Keratinocyte (primary cell): ENCODE measurements at regions not wholly inside any gene's neighbourhood (a gene's known extent, or its start where the extent isn't known, plus 50 kb on each side); places are given as distances from the start of the nearest gene placed in this dataset.
A peak's percentile ranks its signal among the peaks of the same experiment; 100 is the strongest.

ENCODE experiments used
- DNase-seq: peaks from one replicate; pipeline ENCODE4 v3.0.0-alpha.2; 2011; ENCODE audit warnings: low read depth, missing footprints, low spot score
- FAIRE-seq: peaks from 2 replicates; lab custom pipeline; 2011; peaks lifted over from hg19 to GRCh38; lab: Jason Lieb, UNC
- H2AFZ ChIP-seq: 2 replicates; pipeline ENCODE4 v1.6.0; 2012; ENCODE audit warnings: low read length, control low read depth, inconsistent platforms; ENCODE audit not compliant: control insufficient read depth
- H3K27ac ChIP-seq: 2 replicates; pipeline ENCODE4 v1.5.1; 2011; ENCODE audit warnings: low read length; ENCODE audit not compliant: control insufficient read depth, insufficient read depth
- H3K27me3 ChIP-seq: 3 replicates; pipeline ENCODE4 v1.6.0; 2011; ENCODE audit warnings: low read length; ENCODE audit not compliant: control insufficient read depth, insufficient read depth; ENCODE audit errors: extremely low read depth
- H3K36me3 ChIP-seq, 2 experiments: 2 replicates in 1 of 2; 3 replicates in 1 of 2; pipeline ENCODE4 v1.5.1; 2011; ENCODE audit warnings: low read length in 2 of 2, mild to moderate bottlenecking in 1 of 2; ENCODE audit not compliant: control insufficient read depth in 2 of 2, insufficient read depth in 2 of 2; ENCODE audit errors: extremely low read depth in 1 of 2
- H3K4me1 ChIP-seq: 3 replicates; pipeline ENCODE4 v1.5.1; 2011; ENCODE audit warnings: low read length; ENCODE audit not compliant: control insufficient read depth, insufficient read depth; ENCODE audit errors: extremely low read depth
- H3K4me2 ChIP-seq: 3 replicates; pipeline ENCODE4 v1.6.0; 2011; ENCODE audit warnings: low read depth, low read length; ENCODE audit not compliant: control insufficient read depth, insufficient read depth; ENCODE audit errors: extremely low read depth
- H3K4me3 ChIP-seq, 3 experiments: fragments of 200-600 bp in 1 of 3; sonication (generic) in 1 of 3; 2 replicates in 2 of 3; 3 replicates in 1 of 3; pipeline ENCODE4 v1.5.1; 2011 to 2016; ENCODE audit warnings: low read length in 3 of 3, mild to moderate bottlenecking in 3 of 3, control low read depth in 2 of 3, inconsistent platforms in 1 of 3, low read depth in 1 of 3, mixed read lengths in 1 of 3, mixed run types in 1 of 3, moderate library complexity in 1 of 3; ENCODE audit not compliant: control insufficient read depth in 2 of 3, insufficient read depth in 2 of 3; ENCODE audit errors: extremely low read depth in 1 of 3
- H3K79me2 ChIP-seq: 2 replicates; pipeline ENCODE4 v1.6.0; 2012; ENCODE audit warnings: low read length; ENCODE audit not compliant: control insufficient read depth, insufficient read depth
- H3K9ac ChIP-seq: 3 replicates; pipeline ENCODE4 v1.6.0; 2011; ENCODE audit warnings: low read length; ENCODE audit not compliant: control insufficient read depth, insufficient read depth; ENCODE audit errors: extremely low read depth
- H3K9me1 ChIP-seq: 3 replicates; pipeline ENCODE4 v1.6.0; 2011; ENCODE audit warnings: low read length; ENCODE audit not compliant: control insufficient read depth, insufficient read depth; ENCODE audit errors: extremely low read depth
- H3K9me3 ChIP-seq: 2 replicates; pipeline ENCODE4 v1.5.1; 2012; ENCODE audit warnings: low read depth, low read length; ENCODE audit not compliant: control insufficient read depth
- H4K20me1 ChIP-seq: 3 replicates; pipeline ENCODE4 v1.6.0; 2011; ENCODE audit warnings: low read length; ENCODE audit not compliant: control insufficient read depth, insufficient read depth; ENCODE audit errors: extremely low read depth
- CTCF ChIP-seq, 3 experiments: IDR thresholded peaks in 1 of 3; conservative IDR thresholded peaks in 1 of 3; optimal IDR thresholded peaks in 1 of 3; 2 replicates in 2 of 3; 3 replicates in 1 of 3; pipeline versions ENCODE3 to v1.5.1; 2011; ENCODE audit warnings: low read length in 3 of 3, mild to moderate bottlenecking in 3 of 3, moderate library complexity in 2 of 3, control low read depth in 1 of 3, inconsistent platforms in 1 of 3; ENCODE audit not compliant: insufficient read depth in 2 of 3; ENCODE audit errors: extremely low read depth in 1 of 3
- EZH2 ChIP-seq: IDR thresholded peaks from one replicate; pipeline ENCODE4 v1.6.1; 2012; ENCODE audit warnings: inconsistent platforms, mild to moderate bottlenecking, low read length, moderate library complexity
- dilution Hi-C: fragments of 300-500 bp; cut with MboI; formaldehyde crosslinking; loops from one replicate; pipeline ENCODE4 v1.7.0; 2020; ENCODE audit warnings: low sequenced_read_pairs; ENCODE audit not compliant: extremely low pct_ligation_motif_present

- no peaks in the 10 kb centered on the region for H3K36me3 ChIP-seq
- TF ChIP-seq EZH2 = no peak
- TF ChIP-seq CTCF (optimal IDR thresholded peaks at IDR 0.05 in 1 of 3, IDR thresholded peaks at IDR 0.05 in 1 of 3, conservative IDR thresholded peaks at IDR 0.05 in 1 of 3; ENCODE audit: extremely low read depth in 1 of 3, insufficient read depth in 2 of 3, low read length in 3 of 3) = no peak
- no peak overlapping the region for H3K4me2 ChIP-seq
- no peaks in the 10 kb centered on the region for H3K27me3 ChIP-seq
- H2AFZ ChIP-seq = no peak overlapping the region
- no peak overlapping the region for H3K27ac ChIP-seq
- H3K4me1 ChIP-seq = peaks cover 3% of the 10 kb centered on the region
- H3K79me2 ChIP-seq = no peaks in the 10 kb centered on the region
- no peaks in the 10 kb centered on the region for H3K9me3 ChIP-seq
- H3K9me1 ChIP-seq = no peaks in the 10 kb centered on the region
- dilution Hi-C loops = no loop called here
- H3K9ac ChIP-seq = no peak overlapping the region
- FAIRE-seq (no peak), DNase-seq (no peak)
- no peaks in the 10 kb centered on the region for H4K20me1 ChIP-seq
- no peak overlapping the region for H3K4me3 ChIP-seq
Observed at GRCh38 chr4:15162046-15162445, 159.8 kb downstream of the CPEB2 start.

- no peak overlapping the region for H3K4me3 ChIP-seq
- dilution Hi-C loops = no loop called here
- FAIRE-seq (no peak), DNase-seq (no peak)
- no peaks in the 10 kb centered on the region for H3K9me3 ChIP-seq
- TF ChIP-seq EZH2 = no peak
- peak in 2 of 3 experiments; percentile 40 to 41 for TF ChIP-seq CTCF (optimal IDR thresholded peaks at IDR 0.05 in 1 of 3, IDR thresholded peaks at IDR 0.05 in 1 of 3, conservative IDR thresholded peaks at IDR 0.05 in 1 of 3; ENCODE audit: extremely low read depth in 1 of 3, insufficient read depth in 2 of 3, low read length in 3 of 3)
- no peak overlapping the region for H3K4me2 ChIP-seq
- H3K79me2 ChIP-seq = no peaks in the 10 kb centered on the region
- H3K9ac ChIP-seq = no peak overlapping the region
- no peaks in the 10 kb centered on the region for H3K36me3 ChIP-seq
- no peak overlapping the region for H3K27ac ChIP-seq
- no peaks in the 10 kb centered on the region for H4K20me1 ChIP-seq
- H3K4me1 ChIP-seq = peaks cover 3% of the 10 kb centered on the region
- H3K9me1 ChIP-seq = no peaks in the 10 kb centered on the region
- no peak overlapping the region for H2AFZ ChIP-seq
- H3K27me3 ChIP-seq = no peaks in the 10 kb centered on the region
Observed at GRCh38 chr4:15162465-15163283, 160.4 kb downstream of the CPEB2 start.
